Adrenal gland (tissue), 5 donors: ENCODE measurements at regions not wholly inside any gene's neighbourhood (a gene's known extent, or its start where the extent isn't known, plus 50 kb on each side); places are given as distances from the start of the nearest gene placed in this dataset.

Experiments
- POLR2A ChIP-seq, 2 donors: fragments of 450-650 bp; IDR thresholded peaks; one replicate each; pipeline ENCODE4 v1.6.1; 2017; ENCODE audit warnings: antibody characterized with exemption in 2 of 2, mild to moderate bottlenecking in 2 of 2, moderate library complexity in 1 of 2
- TF ChIP-seq, protein P1 (sequence below), 6 experiments: fragments of 450-650 bp in 4 of 6; fragments of 200-600 bp in 2 of 6; sonication (generic) in 1 of 6; IDR thresholded peaks; 1 replicate in 5 of 6; 2 replicates in 1 of 6; pipeline versions ENCODE4 v1.5.1 to v1.8.0; 2016 to 2021; ENCODE audit warnings: antibody characterized with exemption in 6 of 6, mild to moderate bottlenecking in 2 of 6, moderate library complexity in 1 of 6
- donor health status: DM: no; HTN: no; CAD: no.

GRCh38 chr18:51588616-51589015 is 391.1 kb upstream of the MEX3C start:
- TF ChIP-seq, protein P1, sequence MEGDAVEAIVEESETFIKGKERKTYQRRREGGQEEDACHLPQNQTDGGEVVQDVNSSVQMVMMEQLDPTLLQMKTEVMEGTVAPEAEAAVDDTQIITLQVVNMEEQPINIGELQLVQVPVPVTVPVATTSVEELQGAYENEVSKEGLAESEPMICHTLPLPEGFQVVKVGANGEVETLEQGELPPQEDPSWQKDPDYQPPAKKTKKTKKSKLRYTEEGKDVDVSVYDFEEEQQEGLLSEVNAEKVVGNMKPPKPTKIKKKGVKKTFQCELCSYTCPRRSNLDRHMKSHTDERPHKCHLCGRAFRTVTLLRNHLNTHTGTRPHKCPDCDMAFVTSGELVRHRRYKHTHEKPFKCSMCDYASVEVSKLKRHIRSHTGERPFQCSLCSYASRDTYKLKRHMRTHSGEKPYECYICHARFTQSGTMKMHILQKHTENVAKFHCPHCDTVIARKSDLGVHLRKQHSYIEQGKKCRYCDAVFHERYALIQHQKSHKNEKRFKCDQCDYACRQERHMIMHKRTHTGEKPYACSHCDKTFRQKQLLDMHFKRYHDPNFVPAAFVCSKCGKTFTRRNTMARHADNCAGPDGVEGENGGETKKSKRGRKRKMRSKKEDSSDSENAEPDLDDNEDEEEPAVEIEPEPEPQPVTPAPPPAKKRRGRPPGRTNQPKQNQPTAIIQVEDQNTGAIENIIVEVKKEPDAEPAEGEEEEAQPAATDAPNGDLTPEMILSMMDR (IDR thresholded peaks at IDR 0.05): no peak
- no peak for TF ChIP-seq POLR2A (IDR thresholded peaks at IDR 0.05)
